PC-9 (cell line): ENCODE measurements at regions not wholly inside any gene's neighbourhood (a gene's known extent, or its start where the extent isn't known, plus 50 kb on each side); places are given as distances from the start of the nearest gene placed in this dataset.

Experiments
- BruUV-seq: library from RNA; stranded (reverse); fragments of 400-500 nt; replicated peaks from 2 replicates; lab custom pipeline; 2021; lab: Mats Ljungman, UMichigan
- CTCF ChIA-PET: fragments of 300-600 bp; sonication (Branson Sonifier 250); formaldehyde crosslinking; loops from one replicate; lab custom pipeline; 2022; ENCODE audit warnings: antibody characterized with exemption; lab: Charles Lee
- POLR2A ChIA-PET: fragments of 300-600 bp; sonication (Branson Sonifier 250); formaldehyde crosslinking; loops from one replicate; lab custom pipeline; 2022; ENCODE audit warnings: antibody characterized with exemption; ENCODE audit not compliant: unreplicated experiment; lab: Charles Lee
- DNase-seq, 2 experiments: peaks; one replicate each; pipeline versions ENCODE4 v3.0.0 to v3.0.0-alpha.2; 2015 to 2022; ENCODE audit warnings: mixed read lengths in 1 of 2
- H2AFZ ChIP-seq: fragments of 200-600 bp; sonication (generic); 2 replicates; pipeline ENCODE4 v1.8.1; 2017; ENCODE audit warnings: antibody characterized with exemption
- H3F3A ChIP-seq: fragments of 200-600 bp; sonication (generic); 2 replicates; pipeline ENCODE4 v1.8.1; 2017; ENCODE audit warnings: antibody characterized with exemption, mild to moderate bottlenecking, low read depth; ENCODE audit not compliant: insufficient read depth
- H3K27ac ChIP-seq: fragments of 200-600 bp; sonication (generic); 2 replicates; pipeline ENCODE4 v1.6.1; 2016; ENCODE audit warnings: mixed run types
- H3K27me3 ChIP-seq: fragments of 200-600 bp; sonication (generic); 2 replicates; pipeline ENCODE4 v1.6.1; 2016; ENCODE audit warnings: low read depth, mixed run types; ENCODE audit not compliant: insufficient read depth
- H3K36me3 ChIP-seq: fragments of 200-600 bp; sonication (generic); 2 replicates; pipeline ENCODE4 v1.6.1; 2016; ENCODE audit warnings: low read depth, mixed run types
- H3K4me1 ChIP-seq: fragments of 200-600 bp; sonication (generic); replicated peaks from 2 replicates; pipeline ENCODE4 v1.6.1; 2016; ENCODE audit warnings: mixed run types; ENCODE audit not compliant: insufficient read depth
- H3K4me2 ChIP-seq: fragments of 200-600 bp; sonication (generic); 2 replicates; pipeline ENCODE4 v1.6.1; 2017; ENCODE audit warnings: mixed run types
- H3K4me3 ChIP-seq: fragments of 200-600 bp; sonication (generic); 2 replicates; pipeline ENCODE4 v1.6.1; 2016; ENCODE audit warnings: mixed run types
- H3K79me2 ChIP-seq: fragments of 200-600 bp; sonication (generic); 2 replicates; pipeline ENCODE4 v1.6.1; 2017; ENCODE audit warnings: low read depth, mixed run types
- H3K9me2 ChIP-seq: fragments of 200-600 bp; sonication (generic); 2 replicates; pipeline ENCODE4 v1.8.1; 2017; ENCODE audit warnings: mild to moderate bottlenecking; ENCODE audit not compliant: insufficient read depth
- H3K9me3 ChIP-seq: fragments of 200-600 bp; sonication (generic); 2 replicates; pipeline ENCODE4 v1.8.1; 2016; ENCODE audit warnings: low read depth; ENCODE audit not compliant: insufficient read depth
- H4K20me1 ChIP-seq: fragments of 200-600 bp; sonication (generic); 2 replicates; pipeline ENCODE4 v1.8.1; 2017; ENCODE audit not compliant: insufficient read depth
- CTCF ChIP-seq: fragments of 200-600 bp; sonication (generic); conservative IDR thresholded peaks from 2 replicates; pipeline ENCODE4 v1.6.1; 2017; ENCODE audit warnings: mixed run types, antibody characterized with exemption, mild to moderate bottlenecking, moderate library complexity
- EZH2 ChIP-seq: fragments of 200-600 bp; sonication (generic); IDR thresholded peaks from 2 replicates; pipeline ENCODE4 v1.8.0; 2017; ENCODE audit warnings: antibody characterized with exemption, low read depth
- intact Hi-C: fragments of 100-400 bp; cut with micrococcal nuclease; formaldehyde crosslinking; loops from one replicate; pipeline ENCODE4 v1.10.0; 2022; ENCODE audit not compliant: unreplicated experiment

GRCh38 chr16:86979061-86979460 is 338.1 kb downstream of the C16orf95 start:
- Histone ChIP-seq H3K9me2 (no peaks in the 10 kb centered on the region), H4K20me1 (no peaks in the 10 kb centered on the region), H3K4me2 (no peak overlapping the region), H3K79me2 (no peaks in the 10 kb centered on the region), H3F3A (no peaks in the 10 kb centered on the region), H3K4me3 (no peak overlapping the region), H3K27ac (no peak overlapping the region), H3K36me3 (no peaks in the 10 kb centered on the region), H3K27me3 (peaks cover 78% of the 10 kb centered on the region), H2AFZ (no peak overlapping the region), H3K9me3 (no peaks in the 10 kb centered on the region), H3K4me1 (no peaks in the 10 kb centered on the region)
- intact Hi-C loops, result no loop called here
- no peak for TF ChIP-seq EZH2
- TF ChIP-seq CTCF, result no peak
- no peak for DNase-seq
- ChIA-PET CTCF (no interaction called here), POLR2A (no interaction called here)
- BruUV-seq, result no TSS peak

- no peak overlapping the region for H3K27ac ChIP-seq
- intact Hi-C loops, result no loop called here
- ChIA-PET CTCF (no interaction called here), POLR2A (no interaction called here)
- no peak for DNase-seq
- no peaks in the 10 kb centered on the region for H3K4me1 ChIP-seq
- no peaks in the 10 kb centered on the region for H3F3A ChIP-seq
- H3K36me3 ChIP-seq, result no peaks in the 10 kb centered on the region
- peaks cover 78% of the 10 kb centered on the region for H3K27me3 ChIP-seq
- no peak overlapping the region for H2AFZ ChIP-seq
- no peaks in the 10 kb centered on the region for H4K20me1 ChIP-seq
- H3K4me2 ChIP-seq, result no peak overlapping the region
- H3K79me2 ChIP-seq, result no peaks in the 10 kb centered on the region
- no peaks in the 10 kb centered on the region for H3K9me2 ChIP-seq
- no peaks in the 10 kb centered on the region for H3K9me3 ChIP-seq
- BruUV-seq, result no TSS peak
- no peak overlapping the region for H3K4me3 ChIP-seq
- TF ChIP-seq EZH2 (no peak), CTCF (no peak)
These were observed 337.1 kb downstream of the C16orf95 start for GRCh38 chr16:86979984-86980553.

GRCh38 chr16:86980644-86981043 is 336.5 kb downstream of the C16orf95 start:
- no peaks in the 10 kb centered on the region for H3K9me2 ChIP-seq
- TF ChIP-seq CTCF (no peak), EZH2 (no peak)
- POLR2A ChIA-PET, result no interaction called here
- intact Hi-C loops, result no loop called here
- DNase-seq, result no peak
- H3K79me2 ChIP-seq, result no peaks in the 10 kb centered on the region
- H3K4me3 ChIP-seq, result no peak overlapping the region
- no peaks in the 10 kb centered on the region for H3F3A ChIP-seq
- H3K27ac ChIP-seq, result no peak overlapping the region
- no peaks in the 10 kb centered on the region for H3K36me3 ChIP-seq
- peaks cover 78% of the 10 kb centered on the region for H3K27me3 ChIP-seq
- CTCF ChIA-PET, result no interaction called here
- H4K20me1 ChIP-seq, result no peaks in the 10 kb centered on the region
- no peak overlapping the region for H3K4me2 ChIP-seq
- no peak overlapping the region for H2AFZ ChIP-seq
- BruUV-seq, result no TSS peak
- H3K9me3 ChIP-seq, result no peaks in the 10 kb centered on the region
- no peaks in the 10 kb centered on the region for H3K4me1 ChIP-seq
